Neuronal stem cell (in vitro differentiated cells): ENCODE measurements at regions not wholly inside any gene's neighbourhood (a gene's known extent, or its start where the extent isn't known, plus 50 kb on each side); places are given as distances from the start of the nearest gene placed in this dataset.
A peak's percentile ranks its signal among the peaks of the same experiment; 100 is the strongest.

Experiments
- DNase-seq: peaks from one replicate; pipeline ENCODE4 v3.0.0-alpha.2; 2013; ENCODE audit warnings: low spot score
- H2AFZ ChIP-seq: one replicate; pipeline ENCODE4 v1.6.1; 2013; ENCODE audit warnings: mild to moderate bottlenecking, low read length, inconsistent platforms
- H2AK5ac ChIP-seq: 2 replicates; pipeline ENCODE4 v1.6.1; 2013; ENCODE audit warnings: low read depth, mild to moderate bottlenecking, inconsistent platforms, low read length, moderate library complexity, mixed read lengths
- H2BK120ac ChIP-seq: 2 replicates; pipeline ENCODE4 v1.6.1; 2013; ENCODE audit warnings: low read depth, mild to moderate bottlenecking, inconsistent platforms, low read length, moderate library complexity, mixed read lengths
- H2BK12ac ChIP-seq: one replicate; pipeline ENCODE4 v1.6.1; 2013; ENCODE audit warnings: low read length, inconsistent platforms
- H2BK15ac ChIP-seq: 2 replicates; pipeline ENCODE4 v1.6.1; 2013; ENCODE audit warnings: mild to moderate bottlenecking, low read length, inconsistent platforms, mixed read lengths
- H2BK5ac ChIP-seq: one replicate; pipeline ENCODE4 v1.6.1; 2013; ENCODE audit warnings: inconsistent platforms, mild to moderate bottlenecking, low read length, moderate library complexity
- H3K14ac ChIP-seq: one replicate; pipeline ENCODE4 v1.6.1; 2013; ENCODE audit warnings: low read length, inconsistent platforms
- H3K18ac ChIP-seq: 2 replicates; pipeline ENCODE4 v1.6.1; 2013; ENCODE audit warnings: low read length, inconsistent platforms
- H3K23ac ChIP-seq: 2 replicates; pipeline ENCODE4 v1.6.1; 2013; ENCODE audit warnings: low read depth, mild to moderate bottlenecking, mixed read lengths, low read length, inconsistent platforms; ENCODE audit not compliant: poor library complexity
- H3K27ac ChIP-seq: replicated peaks from 3 replicates; pipeline ENCODE4 v1.5.1; 2013; ENCODE audit warnings: low read length, inconsistent platforms
- H3K27me3 ChIP-seq, 3 experiments: 2 replicates each; pipeline ENCODE4 v1.6.1; 2013; ENCODE audit warnings: low read length in 3 of 3, mild to moderate bottlenecking in 2 of 3, inconsistent platforms in 1 of 3, low read depth in 1 of 3, mixed read lengths in 1 of 3, moderate library complexity in 1 of 3; ENCODE audit not compliant: control insufficient read depth in 3 of 3, insufficient read depth in 3 of 3
- H3K36me3 ChIP-seq, 2 donors: replicated peaks in 1 of 2; 2 replicates each; pipeline ENCODE4 v1.6.1; 2013; ENCODE audit warnings: low read length in 2 of 2; ENCODE audit not compliant: control insufficient read depth in 2 of 2, insufficient read depth in 2 of 2
- H3K4ac ChIP-seq: 2 replicates; pipeline ENCODE4 v1.6.1; 2013; ENCODE audit warnings: inconsistent platforms, mild to moderate bottlenecking, low read length, moderate library complexity
- H3K4me1 ChIP-seq, 2 donors: 1 replicate in 1 of 2; 2 replicates in 1 of 2; pipeline ENCODE4 v1.6.1; 2013; ENCODE audit warnings: low read length in 2 of 2, low read depth in 1 of 2; ENCODE audit not compliant: control insufficient read depth in 2 of 2, insufficient read depth in 1 of 2
- H3K4me2 ChIP-seq: one replicate; pipeline ENCODE4 v1.6.1; 2013; ENCODE audit warnings: mild to moderate bottlenecking, low read length, inconsistent platforms; ENCODE audit not compliant: insufficient read depth, poor library complexity, severe bottlenecking
- H3K4me3 ChIP-seq, 2 donors: 2 replicates each; pipeline ENCODE4 v1.5.1; 2013; ENCODE audit warnings: low read length in 2 of 2, mild to moderate bottlenecking in 2 of 2, inconsistent platforms in 1 of 2, moderate library complexity in 1 of 2
- H3K79me1 ChIP-seq: one replicate; pipeline ENCODE4 v1.6.1; 2013; ENCODE audit warnings: low read depth, mild to moderate bottlenecking, inconsistent platforms, low read length, moderate library complexity
- H3K9ac ChIP-seq: one replicate; pipeline ENCODE4 v1.6.1; 2013; ENCODE audit warnings: mild to moderate bottlenecking, low read depth, low read length, inconsistent platforms; ENCODE audit not compliant: poor library complexity
- H3K9me3 ChIP-seq, 2 donors: replicated peaks in 1 of 2; 2 replicates each; pipeline versions ENCODE3 to v1.6.1; 2013; ENCODE audit warnings: low read length in 2 of 2, mild to moderate bottlenecking in 2 of 2, inconsistent platforms in 1 of 2, low read depth in 1 of 2, mixed read lengths in 1 of 2, moderate library complexity in 1 of 2; ENCODE audit not compliant: control insufficient read depth in 2 of 2, insufficient read depth in 1 of 2
- H4K8ac ChIP-seq: one replicate; pipeline ENCODE4 v1.6.1; 2013; ENCODE audit warnings: low read depth, mild to moderate bottlenecking, inconsistent platforms, low read length, moderate library complexity
- H4K91ac ChIP-seq: one replicate; pipeline ENCODE4 v1.6.1; 2013; ENCODE audit warnings: low read length, low read depth, mild to moderate bottlenecking, inconsistent platforms; ENCODE audit not compliant: poor library complexity
- WGBS, 2 donors: extraction: QIAGEN DNeasy Blood & Tissue Kit; methylation state at CpG; one replicate each; pipeline ENCODE4 v1.1.7; 2013; ENCODE audit warnings: missing lambda C conversion rate in 2 of 2, mixed read lengths in 1 of 2; ENCODE audit not compliant: insufficient read length in 2 of 2, insufficient replicate concordance in 1 of 2; ENCODE audit errors: extremely low coverage in 2 of 2; 5-methylcytosine and 5-hydroxymethylcytosine counted together

GRCh38 chr10:117429643-117430265, 54.5 kb upstream of the PDZD8 start:
- no peak overlapping the region for H4K8ac ChIP-seq
- H2AK5ac ChIP-seq, result no peak overlapping the region
- no peak overlapping the region for H3K9ac ChIP-seq
- no CpG with 5 or more reads among the region's 2 CpGs for WGBS, 2 donors
- no peaks in the 10 kb centered on the region for H3K27me3 ChIP-seq
- no peak for DNase-seq
- H4K91ac ChIP-seq, result no peak overlapping the region
- H2BK5ac ChIP-seq, result no peak overlapping the region
- no peak overlapping the region for H3K23ac ChIP-seq
- H2BK120ac ChIP-seq, result no peak overlapping the region
- H3K14ac ChIP-seq, result no peak overlapping the region
- H3K79me1 ChIP-seq, result peaks cover 2% of the 10 kb centered on the region
- H3K27ac ChIP-seq, result no peak overlapping the region
- H3K4me3 ChIP-seq, result no peak overlapping the region
- H3K4me1 ChIP-seq, result peaks cover 4 to 6% of the 10 kb centered on the region in 2 donors
- no peak overlapping the region for H3K4ac ChIP-seq
- H3K18ac ChIP-seq, result no peak overlapping the region
- no peak overlapping the region for H2BK12ac ChIP-seq
- H3K4me2 ChIP-seq, result no peak overlapping the region
- H2BK15ac ChIP-seq, result no peak overlapping the region
- no peak overlapping the region for H2AFZ ChIP-seq
- H3K36me3 ChIP-seq, result no peaks in the 10 kb centered on the region
- no peaks in the 10 kb centered on the region for H3K9me3 ChIP-seq

GRCh38 chr10:117427356-117427755, 52.1 kb upstream of the PDZD8 start:
- Histone ChIP-seq H3K4me1 (peaks cover 4 to 6% of the 10 kb centered on the region in 2 donors), H3K4me3 (no peak overlapping the region), H3K9me3 (no peaks in the 10 kb centered on the region), H3K23ac (no peak overlapping the region), H3K27me3 (no peaks in the 10 kb centered on the region), H3K18ac (no peak overlapping the region), H3K9ac (no peak overlapping the region), H3K27ac (no peak overlapping the region), H4K91ac (no peak overlapping the region), H3K4me2 (no peak overlapping the region), H2BK15ac (no peak overlapping the region), H4K8ac (no peak overlapping the region), H3K79me1 (no peaks in the 10 kb centered on the region), H3K14ac (no peak overlapping the region), H2AFZ (no peak overlapping the region), H2AK5ac (no peak overlapping the region), H2BK120ac (no peak overlapping the region), H2BK5ac (no peak overlapping the region), H2BK12ac (no peak overlapping the region), H3K36me3 (no peaks in the 10 kb centered on the region), H3K4ac (no peak overlapping the region)
- no CpG with 5 or more reads among the region's 4 CpGs for WGBS, 2 donors
- no peak for DNase-seq

- H2BK12ac ChIP-seq, result no peak overlapping the region
- H3K4me2 ChIP-seq, result no peak overlapping the region
- no peak overlapping the region for H4K8ac ChIP-seq
- no peak overlapping the region for H4K91ac ChIP-seq
- WGBS, 2 donors, result no CpG with 5 or more reads among the region's 5 CpGs
- no peaks in the 10 kb centered on the region for H3K79me1 ChIP-seq
- H3K27me3 ChIP-seq, result no peaks in the 10 kb centered on the region
- H3K18ac ChIP-seq, result no peak overlapping the region
- H3K27ac ChIP-seq, result no peak overlapping the region
- no peak for DNase-seq
- H3K9ac ChIP-seq, result no peak overlapping the region
- no peak overlapping the region for H2BK15ac ChIP-seq
- H2BK120ac ChIP-seq, result no peak overlapping the region
- H2AK5ac ChIP-seq, result no peak overlapping the region
- no peaks in the 10 kb centered on the region for H3K9me3 ChIP-seq
- no peaks in the 10 kb centered on the region for H3K36me3 ChIP-seq
- peaks cover 4 to 6% of the 10 kb centered on the region in 2 donors for H3K4me1 ChIP-seq
- no peak overlapping the region for H3K23ac ChIP-seq
- H2AFZ ChIP-seq, result no peak overlapping the region
- no peak overlapping the region for H2BK5ac ChIP-seq
- H3K4me3 ChIP-seq, result no peak overlapping the region
- H3K4ac ChIP-seq, result no peak overlapping the region
- no peak overlapping the region for H3K14ac ChIP-seq
Measured at GRCh38 chr10:117425974-117426566, 50.8 kb upstream of the PDZD8 start.

GRCh38 chr10:117424883-117425649, 49.8 kb upstream of the PDZD8 start:
- no peak overlapping the region for H2BK120ac ChIP-seq
- no peaks in the 10 kb centered on the region for H3K9me3 ChIP-seq
- no peak overlapping the region for H2BK12ac ChIP-seq
- H3K27ac ChIP-seq, result peak overlapping the region; percentile 27
- H3K23ac ChIP-seq, result no peak overlapping the region
- H2AFZ ChIP-seq, result peak overlapping the region; percentile 27
- no peak overlapping the region for H3K9ac ChIP-seq
- no peak overlapping the region for H3K4ac ChIP-seq
- H4K8ac ChIP-seq, result no peak overlapping the region
- H3K4me2 ChIP-seq, result no peak overlapping the region
- H4K91ac ChIP-seq, result no peak overlapping the region
- no peak overlapping the region for H3K14ac ChIP-seq
- H3K4me3 ChIP-seq, result no peak overlapping the region
- no CpG with 5 or more reads among the region's 13 CpGs for WGBS, 2 donors
- no peaks in the 10 kb centered on the region for H3K27me3 ChIP-seq
- H3K36me3 ChIP-seq, result no peaks in the 10 kb centered on the region
- DNase-seq, result no peak
- H3K79me1 ChIP-seq, result no peaks in the 10 kb centered on the region
- no peak overlapping the region for H2BK15ac ChIP-seq
- no peak overlapping the region for H2AK5ac ChIP-seq
- H2BK5ac ChIP-seq, result no peak overlapping the region
- H3K4me1 ChIP-seq, result peaks cover 4 to 6% of the 10 kb centered on the region in 2 donors
- H3K18ac ChIP-seq, result peak overlapping the region; percentile 5
